Panc1 (cell line): ENCODE measurements at regions not wholly inside any gene's neighbourhood (a gene's known extent, or its start where the extent isn't known, plus 50 kb on each side); places are given as distances from the start of the nearest gene placed in this dataset.

Experiments used
- ATAC-seq: fragments of 200-7000 bp; cut with Tn5 transposase; 2 replicates; pipeline ENCODE4 v1.9.1; 2020; ENCODE audit warnings: mild to moderate bottlenecking, moderate library complexity
- BruUV-seq: library from RNA; stranded (reverse); fragments of 400-500 nt; replicated peaks from 2 replicates; lab custom pipeline; 2021; lab: Mats Ljungman, UMichigan
- CTCF ChIA-PET: fragments of 300-600 bp; sonication (Branson Sonifier 250); formaldehyde crosslinking; loops from one replicate; lab custom pipeline; 2022; ENCODE audit warnings: antibody characterized with exemption; lab: Charles Lee
- POLR2A ChIA-PET: fragments of 300-600 bp; sonication (Branson Sonifier 250); formaldehyde crosslinking; loops from one replicate; lab custom pipeline; 2022; ENCODE audit warnings: antibody characterized with exemption; lab: Charles Lee
- DNase-seq: peaks from one replicate; pipeline ENCODE4 v3.0.0-alpha.2; 2010; ENCODE audit warnings: low read depth, low spot score
- H3K27ac ChIP-seq: 2 replicates; pipeline ENCODE4 v1.5.1; 2011; ENCODE audit warnings: mild to moderate bottlenecking, low read length, inconsistent platforms
- H3K27me3 ChIP-seq: fragments of 200-500 bp; sonication (Bioruptor generic); 2 replicates; pipeline ENCODE4 v1.6.0; 2014; ENCODE audit warnings: low read length, inconsistent platforms; ENCODE audit not compliant: control insufficient read depth, insufficient read depth
- H3K36me3 ChIP-seq: fragments of 200-500 bp; sonication (Bioruptor generic); 2 replicates; pipeline ENCODE4 v1.5.1; 2014; ENCODE audit warnings: inconsistent platforms, mild to moderate bottlenecking, low read length, moderate library complexity; ENCODE audit not compliant: control insufficient read depth, insufficient read depth
- H3K4me1 ChIP-seq: 2 replicates; pipeline ENCODE4 v1.5.1; 2011; ENCODE audit warnings: inconsistent platforms, mild to moderate bottlenecking, low read length, moderate library complexity; ENCODE audit not compliant: control insufficient read depth, insufficient read depth
- H3K4me3 ChIP-seq, 2 experiments: 2 replicates each; pipeline ENCODE4 v1.5.1; 2011 to 2012; ENCODE audit warnings: low read depth in 2 of 2, low read length in 2 of 2, mild to moderate bottlenecking in 2 of 2, inconsistent platforms in 1 of 2, moderate library complexity in 1 of 2
- H3K9me3 ChIP-seq: fragments of 200-500 bp; sonication (Bioruptor generic); 2 replicates; pipeline ENCODE4 v1.5.1; 2014; ENCODE audit warnings: low read depth, mild to moderate bottlenecking, inconsistent platforms, low read length, moderate library complexity; ENCODE audit not compliant: control insufficient read depth, insufficient read depth
- CTCF ChIP-seq: fragments of 450-650 bp; IDR thresholded peaks from 2 replicates; pipeline ENCODE4 v1.5.1; 2017; ENCODE audit warnings: mild to moderate bottlenecking
- POLR2AphosphoS5 ChIP-seq: IDR thresholded peaks from 2 replicates; pipeline ENCODE4 v1.6.1; 2012; ENCODE audit warnings: mild to moderate bottlenecking, low read depth, low read length, moderate library complexity
- REST ChIP-seq, 2 experiments: IDR thresholded peaks; 2 replicates each; pipeline ENCODE4 v1.6.1; 2011 to 2012; ENCODE audit warnings: low read depth in 2 of 2, control low read depth in 1 of 2, low read length in 1 of 2, mild to moderate bottlenecking in 1 of 2, moderate library complexity in 1 of 2; ENCODE audit not compliant: insufficient read depth in 1 of 2
- SIN3A ChIP-seq: IDR thresholded peaks from 2 replicates; pipeline ENCODE4 v1.6.1; 2012; ENCODE audit warnings: low read depth, mild to moderate bottlenecking, low read length, moderate library complexity, borderline replicate concordance; ENCODE audit not compliant: insufficient read depth
- TCF7L2 ChIP-seq: IDR thresholded peaks from 2 replicates; pipeline ENCODE4 v1.6.1; 2011; ENCODE audit warnings: mild to moderate bottlenecking, low read depth, low read length, inconsistent platforms
- in situ Hi-C: cut with HindIII; loops from 2 replicates; pipeline ENCODE4 v1.10.0; 2016; ENCODE audit warnings: low sequenced_read_pairs, low pct_unique_long_range_greater_than_20kb
- intact Hi-C: fragments of 100-400 bp; cut with micrococcal nuclease; formaldehyde crosslinking; loops from one replicate; pipeline ENCODE4 v1.10.0; 2022; ENCODE audit not compliant: unreplicated experiment

- CTCF ChIA-PET = interaction anchor here (1.1 kb wide), 1 partner anchor 282 kb away, joined by 5 read pairs; no protein-coding TSS in a partner anchor
- H3K36me3 ChIP-seq = no peaks in the 10 kb centered on the region
- POLR2A ChIA-PET = no interaction called here
- DNase-seq (peak; percentile 10), ATAC-seq (peak; percentile 74)
- no TSS peak for BruUV-seq
- in situ Hi-C loops = no loop called here
- H3K27ac ChIP-seq = no peak overlapping the region
- H3K27me3 ChIP-seq = peaks cover 5% of the 10 kb centered on the region
- TF ChIP-seq REST (IDR thresholded peaks at IDR 0.05; ENCODE audit: insufficient read depth in 1 of 2, low read depth in 2 of 2, low read length in 1 of 2) (no peak), CTCF (peak; percentile 84)
- intact Hi-C loops = loop anchor here (10.0 kb wide), 1 partner anchor 277 kb away; no protein-coding TSS in a partner anchor
- no peaks in the 10 kb centered on the region for H3K4me1 ChIP-seq
- 0 out of 4 replicates have a peak overlapping the region, but pooled peaks of 1 of the 2 experiments have one; percentile 6 for H3K4me3 ChIP-seq
- H3K9me3 ChIP-seq = no peaks in the 10 kb centered on the region
Measured at GRCh38 chr19:32287811-32288227, 57.6 kb upstream of the ZNF507 start.

- Histone ChIP-seq H3K9me3 (no peaks in the 10 kb centered on the region), H3K36me3 (no peaks in the 10 kb centered on the region), H3K27ac (no peak overlapping the region), H3K4me1 (no peaks in the 10 kb centered on the region), H3K4me3 (no peak overlapping the region), H3K27me3 (no peaks in the 10 kb centered on the region; the same call in 1 of the 2 replicates)
- intact Hi-C loops = loop anchor here (10.0 kb wide), 1 partner anchor 275 kb away; no protein-coding TSS in a partner anchor
- ATAC-seq (no peak), DNase-seq (no peak)
- in situ Hi-C loops = no loop called here
- no peak for TF ChIP-seq POLR2AphosphoS5
- POLR2A ChIA-PET = no interaction called here
- CTCF ChIA-PET = no interaction called here
- BruUV-seq = no TSS peak
Measured at GRCh38 chr19:32289566-32290210, 55.7 kb upstream of the ZNF507 start.

- DNase-seq (no peak), ATAC-seq (no peak)
- TF ChIP-seq REST (IDR thresholded peaks at IDR 0.05; ENCODE audit: insufficient read depth in 1 of 2, low read depth in 2 of 2, low read length in 1 of 2) = no peak
- TF ChIP-seq CTCF = no peak
- TF ChIP-seq SIN3A = no peak
- no peak for TF ChIP-seq TCF7L2
- TF ChIP-seq POLR2AphosphoS5 = no peak
- Histone ChIP-seq H3K9me3 (no peaks in the 10 kb centered on the region), H3K36me3 (no peaks in the 10 kb centered on the region), H3K4me3 (no peak overlapping the region), H3K4me1 (no peaks in the 10 kb centered on the region), H3K27me3 (no peaks in the 10 kb centered on the region), H3K27ac (no peak overlapping the region)
- ChIA-PET CTCF (interaction anchor here (0.8 kb wide), 1 partner anchor 1608 kb away, joined by 3 read pairs; no protein-coding TSS in a partner anchor), POLR2A (no interaction called here)
- in situ Hi-C loops (no loop called here), intact Hi-C loops (no loop called here)
- no TSS peak for BruUV-seq
Measured at GRCh38 chr19:32291876-32292275, 53.5 kb upstream of the ZNF507 start.
